Astrocyte (in vitro differentiated cells and primary cell): ENCODE measurements at regions not wholly inside any gene's neighbourhood (a gene's known extent, or its start where the extent isn't known, plus 50 kb on each side); places are given as distances from the start of the nearest gene placed in this dataset.

Source experiments
- DNase-seq: peaks from one replicate; pipeline ENCODE4 v3.0.0-alpha.2; 2010; ENCODE audit warnings: low read depth
- FAIRE-seq: peaks from 2 replicates; lab custom pipeline; 2011; peaks lifted over from hg19 to GRCh38; lab: Jason Lieb, UNC
- H2AFZ ChIP-seq: 2 replicates; pipeline ENCODE4 v1.6.0; 2012; ENCODE audit warnings: low read depth, low read length, inconsistent platforms
- H3K27ac ChIP-seq: 2 replicates; pipeline ENCODE4 v1.5.1; 2011; ENCODE audit warnings: low read depth, low read length, inconsistent platforms
- H3K27me3 ChIP-seq: 2 replicates; pipeline ENCODE4 v1.6.0; 2011; ENCODE audit warnings: low read length, inconsistent platforms; ENCODE audit not compliant: insufficient read depth
- H3K36me3 ChIP-seq: 2 replicates; pipeline ENCODE4 v1.5.1; 2011; ENCODE audit warnings: low read length, inconsistent platforms; ENCODE audit not compliant: insufficient read depth
- H3K4me1 ChIP-seq: 2 replicates; pipeline ENCODE4 v1.5.1; 2011; ENCODE audit warnings: low read length, inconsistent platforms; ENCODE audit not compliant: insufficient read depth
- H3K4me2 ChIP-seq: 2 replicates; pipeline ENCODE4 v1.6.0; 2012; ENCODE audit warnings: low read length, inconsistent platforms
- H3K4me3 ChIP-seq: 2 replicates; pipeline ENCODE4 v1.5.1; 2011; ENCODE audit warnings: low read depth, mild to moderate bottlenecking, low read length, inconsistent platforms; ENCODE audit not compliant: insufficient read depth
- H3K79me2 ChIP-seq: 2 replicates; pipeline ENCODE4 v1.6.0; 2012; ENCODE audit warnings: mild to moderate bottlenecking, low read length, inconsistent platforms; ENCODE audit not compliant: insufficient read depth
- H3K9ac ChIP-seq: 2 replicates; pipeline ENCODE4 v1.6.0; 2012; ENCODE audit warnings: mild to moderate bottlenecking, low read length, inconsistent platforms
- H3K9me3 ChIP-seq: 2 replicates; pipeline ENCODE4 v1.5.1; 2012; ENCODE audit warnings: low read depth, mild to moderate bottlenecking, low read length, inconsistent platforms; ENCODE audit not compliant: insufficient read depth
- H4K20me1 ChIP-seq: 2 replicates; pipeline ENCODE4 v1.6.0; 2012; ENCODE audit warnings: low read length, inconsistent platforms; ENCODE audit not compliant: insufficient read depth
- H3K27ac Mint-ChIP-seq: one replicate; pipeline ENCODE4 v1.8.0; 2021; ENCODE audit warnings: mild to moderate bottlenecking, mixed read lengths; ENCODE audit not compliant: unreplicated experiment
- H3K27me3 Mint-ChIP-seq: one replicate; pipeline ENCODE4 v1.8.0; 2021; ENCODE audit warnings: low read depth, mixed read lengths; ENCODE audit not compliant: unreplicated experiment
- H3K36me3 Mint-ChIP-seq: one replicate; pipeline ENCODE4 v1.8.0; 2021; ENCODE audit warnings: low read depth, mixed read lengths; ENCODE audit not compliant: unreplicated experiment
- H3K4me1 Mint-ChIP-seq: one replicate; pipeline ENCODE4 v1.8.0; 2021; ENCODE audit warnings: low read depth, mixed read lengths; ENCODE audit not compliant: unreplicated experiment
- H3K4me3 Mint-ChIP-seq: one replicate; pipeline ENCODE4 v1.8.0; 2021; ENCODE audit warnings: mild to moderate bottlenecking, moderate library complexity, mixed read lengths; ENCODE audit not compliant: unreplicated experiment
- H3K9me3 Mint-ChIP-seq: one replicate; pipeline ENCODE4 v1.8.0; 2021; ENCODE audit warnings: mild to moderate bottlenecking, mixed read lengths; ENCODE audit not compliant: unreplicated experiment
- CTCF ChIP-seq: IDR thresholded peaks from 2 replicates; pipeline ENCODE4 v1.5.1; 2011; ENCODE audit warnings: low read depth, mild to moderate bottlenecking, inconsistent platforms, low read length, moderate library complexity; ENCODE audit not compliant: insufficient read depth
- EZH2 ChIP-seq: IDR thresholded peaks from 2 replicates; pipeline ENCODE4 v1.6.1; 2012; ENCODE audit warnings: mild to moderate bottlenecking, low read length, inconsistent platforms; ENCODE audit not compliant: insufficient read depth

- Mint-ChIP-seq H3K4me1 (no peaks in the 10 kb centered on the region), H3K36me3 (no peaks in the 10 kb centered on the region), H3K4me3 (no peak overlapping the region), H3K27ac (no peak overlapping the region), H3K27me3 (no peaks in the 10 kb centered on the region), H3K9me3 (peaks cover 4% of the 10 kb centered on the region)
- H3K4me3 ChIP-seq = no peak overlapping the region
- no peaks in the 10 kb centered on the region for H3K9me3 ChIP-seq
- H3K36me3 ChIP-seq = no peaks in the 10 kb centered on the region
- no peak for DNase-seq
- H3K27ac ChIP-seq = no peak overlapping the region
- no peaks in the 10 kb centered on the region for H4K20me1 ChIP-seq
- H2AFZ ChIP-seq = no peak overlapping the region
- no peaks in the 10 kb centered on the region for H3K4me1 ChIP-seq
- no peak overlapping the region for H3K4me2 ChIP-seq
- no peaks in the 10 kb centered on the region for H3K27me3 ChIP-seq
- H3K9ac ChIP-seq = no peak overlapping the region
- no peak for FAIRE-seq
- H3K79me2 ChIP-seq = no peaks in the 10 kb centered on the region
- TF ChIP-seq EZH2 = no peak
- no peak for TF ChIP-seq CTCF
Measured at GRCh38 chr3:871651-872050, 221.2 kb upstream of the CNTN6 start.

- Histone ChIP-seq H2AFZ (no peak overlapping the region), H3K9ac (no peak overlapping the region), H3K27me3 (no peaks in the 10 kb centered on the region), H3K9me3 (no peaks in the 10 kb centered on the region), H3K4me1 (no peaks in the 10 kb centered on the region), H3K4me2 (peak overlapping the region; percentile 43), H3K4me3 (no peak overlapping the region), H4K20me1 (no peaks in the 10 kb centered on the region), H3K79me2 (no peaks in the 10 kb centered on the region), H3K36me3 (no peaks in the 10 kb centered on the region), H3K27ac (no peak overlapping the region)
- FAIRE-seq (no peak), DNase-seq (peak; percentile 54)
- Mint-ChIP-seq H3K4me3 (no peak overlapping the region), H3K9me3 (peaks cover 5% of the 10 kb centered on the region), H3K36me3 (no peaks in the 10 kb centered on the region), H3K27me3 (no peaks in the 10 kb centered on the region), H3K27ac (no peak overlapping the region), H3K4me1 (no peaks in the 10 kb centered on the region)
- TF ChIP-seq EZH2 (no peak), CTCF (no peak)
Measured at GRCh38 chr3:877001-877400, 215.8 kb upstream of the CNTN6 start.

GRCh38 chr3:878746-879145 is 214.1 kb upstream of the CNTN6 start:
- no peaks in the 10 kb centered on the region for H3K4me1 ChIP-seq
- H2AFZ ChIP-seq = no peak overlapping the region
- FAIRE-seq (no peak), DNase-seq (no peak)
- H3K36me3 ChIP-seq = no peaks in the 10 kb centered on the region
- no peak overlapping the region for H3K27ac ChIP-seq
- H3K79me2 ChIP-seq = no peaks in the 10 kb centered on the region
- Mint-ChIP-seq H3K9me3 (peaks cover 4% of the 10 kb centered on the region), H3K27ac (no peak overlapping the region), H3K4me3 (no peak overlapping the region), H3K27me3 (no peaks in the 10 kb centered on the region), H3K36me3 (no peaks in the 10 kb centered on the region), H3K4me1 (no peaks in the 10 kb centered on the region)
- H3K9ac ChIP-seq = no peak overlapping the region
- no peaks in the 10 kb centered on the region for H3K27me3 ChIP-seq
- H3K4me2 ChIP-seq = no peak overlapping the region
- H3K9me3 ChIP-seq = no peaks in the 10 kb centered on the region
- no peaks in the 10 kb centered on the region for H4K20me1 ChIP-seq
- no peak overlapping the region for H3K4me3 ChIP-seq
- TF ChIP-seq EZH2 = no peak
- TF ChIP-seq CTCF = no peak
